Midbrain (tissue), 1 donor: ENCODE measurements at regions not wholly inside any gene's neighbourhood (a gene's known extent, or its start where the extent isn't known, plus 50 kb on each side); places are given as distances from the start of the nearest gene placed in this dataset.
"Not testable (repeated sequence)": the region's sequence is repeated elsewhere in the genome, so short reads cannot be mapped to it uniquely, and the experiment has no call there.

Experiments used
- DNase-seq: peaks from one replicate; lab custom pipeline; 2025; lab: John Stamatoyannopoulos, UW

DNA sequence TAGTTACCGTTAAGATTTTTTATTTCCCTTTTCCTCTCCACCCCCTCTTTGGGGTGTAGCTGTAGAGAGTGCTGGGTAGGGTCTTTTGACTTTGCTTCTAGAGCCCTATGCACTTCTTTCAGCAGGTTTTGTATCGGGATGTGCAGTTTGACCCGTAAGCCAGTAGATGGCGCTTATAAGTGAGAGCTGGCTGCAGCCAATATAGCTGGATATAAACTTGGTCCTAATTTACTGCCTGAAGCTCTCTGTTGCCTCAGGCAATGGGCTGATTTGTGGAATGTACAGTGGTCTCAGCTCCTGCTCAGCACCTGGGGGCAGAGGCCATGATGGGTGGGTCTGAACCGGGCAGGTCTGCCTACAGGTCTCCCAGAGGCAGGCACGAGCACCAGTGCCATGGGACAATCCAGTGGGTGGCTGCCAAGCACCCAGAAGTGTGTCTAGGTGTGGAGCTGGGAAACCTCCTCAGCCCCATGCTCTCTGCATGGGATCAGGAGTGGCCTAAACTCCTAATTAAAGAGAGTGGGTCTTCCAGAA is 146.5 kb downstream of the SPANXN1 start:
- DNase-seq: no peak

DNA sequence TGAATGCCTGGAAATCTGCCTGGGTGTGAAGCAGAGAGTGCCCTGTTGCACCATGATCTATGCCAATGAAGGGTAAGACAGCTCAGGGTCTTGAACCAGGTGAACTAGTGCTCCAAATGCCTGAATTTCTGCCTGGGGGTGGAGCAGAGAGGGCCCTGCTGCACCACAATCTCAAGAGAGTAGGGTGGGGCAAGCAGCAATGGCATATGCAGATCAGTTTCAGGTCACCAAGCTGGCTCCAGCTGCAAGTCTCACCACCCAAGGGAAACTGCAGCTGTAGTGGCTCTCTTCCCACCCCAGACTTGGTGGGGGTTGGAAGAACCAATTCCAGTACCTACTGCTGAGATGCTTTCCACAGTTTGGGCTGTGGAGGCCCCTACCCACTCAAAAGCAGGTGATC is 147.0 kb downstream of the SPANXN1 start:
- DNase-seq: no peak

DNA sequence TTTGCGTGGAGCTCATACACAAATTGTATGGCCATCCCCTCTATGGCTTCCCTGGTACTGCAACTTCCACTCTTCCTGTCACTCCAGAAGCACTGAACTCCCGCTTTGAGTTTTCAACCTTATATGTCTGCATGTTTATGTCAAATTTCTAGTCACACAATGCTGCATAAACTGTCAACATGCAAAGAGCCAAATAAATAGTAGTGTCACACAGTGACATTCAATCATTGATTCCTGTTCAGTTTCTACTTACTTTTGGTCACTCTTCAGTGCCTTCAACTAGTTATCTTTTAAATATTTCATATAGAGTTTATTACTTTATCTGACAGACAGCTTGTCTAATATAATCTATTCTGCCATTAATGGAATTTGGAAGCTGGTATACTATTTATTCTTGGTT is 149.3 kb downstream of the SPANXN1 start:
- DNase-seq: no peak

DNA sequence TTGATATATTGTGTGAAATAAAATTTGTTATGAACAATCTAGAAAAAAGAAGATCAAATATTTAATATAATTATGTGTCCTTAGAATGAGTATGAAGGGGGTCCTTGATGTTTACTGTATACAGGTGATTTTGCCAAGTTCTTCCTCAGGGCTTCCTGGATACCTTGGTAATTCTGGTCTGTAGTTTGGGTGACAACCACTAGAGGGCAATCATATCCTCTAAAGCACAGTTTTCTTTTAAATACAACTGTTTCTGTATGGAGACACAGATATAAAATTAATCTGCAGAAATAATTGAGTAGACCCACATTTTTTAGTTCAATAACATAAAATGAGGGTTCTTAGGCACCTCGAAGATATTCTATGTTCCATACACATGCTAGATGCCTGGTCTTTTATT is 157.7 kb downstream of the SPANXN1 start:
- DNase-seq: peak; percentile 1

DNA sequence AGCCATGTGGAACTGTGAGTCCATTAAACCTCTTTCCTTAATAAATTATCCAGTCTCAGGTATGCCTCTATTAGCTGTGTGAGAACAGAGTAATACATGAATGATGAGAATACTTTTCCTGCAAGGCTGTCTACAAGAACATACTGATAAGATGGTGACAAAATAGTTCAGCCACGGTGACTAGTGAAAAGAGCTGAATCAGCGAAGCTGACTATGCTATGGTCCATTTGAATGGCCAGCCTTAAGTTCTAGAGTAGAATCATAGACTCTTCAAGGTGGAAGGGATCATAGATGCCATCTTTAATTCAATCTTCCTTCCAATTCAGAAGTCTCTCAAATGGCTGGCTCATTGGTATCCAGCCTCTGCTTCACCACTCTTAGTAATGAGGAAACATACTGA is 163.3 kb downstream of the SPANXN1 start:
- DNase-seq: no peak

DNA sequence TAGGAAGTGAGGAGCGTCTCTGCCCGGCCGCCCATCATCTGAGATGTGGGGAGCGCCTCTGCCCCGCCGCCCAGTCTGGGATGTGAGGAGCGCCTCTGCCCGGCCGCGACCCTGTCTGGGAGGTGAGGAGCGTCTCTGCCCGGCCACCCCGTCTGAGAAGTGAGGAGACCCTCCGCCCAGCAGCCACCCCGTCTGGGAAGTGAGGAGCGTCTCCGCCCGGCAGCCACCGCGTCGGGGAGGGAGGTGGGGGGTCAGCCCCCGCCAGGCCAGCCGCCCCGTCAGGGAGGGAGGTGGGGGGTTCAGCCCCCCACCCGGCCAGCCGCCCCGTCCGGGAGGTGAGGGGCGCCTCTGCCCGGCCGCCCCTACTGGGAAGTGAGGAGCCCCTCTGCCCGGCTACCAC is 188.9 kb downstream of the SPANXN1 start:
- not testable (repeated sequence) for DNase-seq

DNA sequence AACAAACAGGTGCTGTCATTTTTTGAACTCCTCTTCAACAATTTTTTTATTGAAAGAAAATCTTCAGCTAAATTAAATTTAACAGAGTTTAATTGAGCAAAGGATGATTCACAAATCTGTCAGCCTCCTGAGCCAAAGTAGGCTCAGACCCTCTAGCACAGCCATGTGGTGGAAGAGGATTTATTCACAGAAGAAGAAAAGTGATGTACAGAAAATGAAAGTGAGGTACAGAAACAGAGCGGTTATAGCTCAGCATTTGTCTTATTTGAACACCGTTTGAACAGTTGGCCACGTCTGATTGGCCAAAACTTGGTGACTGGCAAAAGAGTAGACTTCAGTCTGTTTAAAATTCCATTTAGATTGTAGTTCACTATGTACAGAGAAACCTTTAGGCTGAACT is 217.3 kb downstream of the SPANXN1 start:
- DNase-seq: no peak

DNA sequence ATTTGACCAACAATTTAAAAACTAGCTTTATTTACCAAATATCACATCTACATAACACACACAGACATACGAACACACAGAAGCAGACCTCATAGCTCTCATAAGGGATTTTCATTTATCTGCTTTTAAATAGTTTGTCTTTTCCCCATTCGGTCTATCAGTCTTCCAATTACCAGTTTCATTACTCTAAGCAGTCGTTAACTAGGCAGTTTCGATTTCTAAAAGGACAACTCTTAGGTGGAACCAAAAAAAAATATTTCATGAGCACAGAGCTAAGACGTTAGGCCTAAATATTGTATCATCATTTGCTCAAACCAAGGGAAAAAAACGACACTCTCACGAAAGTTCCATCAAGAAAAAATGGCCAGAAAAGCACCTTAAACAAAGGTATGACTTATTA is 228.4 kb downstream of the SPANXN1 start:
- no peak for DNase-seq

DNA sequence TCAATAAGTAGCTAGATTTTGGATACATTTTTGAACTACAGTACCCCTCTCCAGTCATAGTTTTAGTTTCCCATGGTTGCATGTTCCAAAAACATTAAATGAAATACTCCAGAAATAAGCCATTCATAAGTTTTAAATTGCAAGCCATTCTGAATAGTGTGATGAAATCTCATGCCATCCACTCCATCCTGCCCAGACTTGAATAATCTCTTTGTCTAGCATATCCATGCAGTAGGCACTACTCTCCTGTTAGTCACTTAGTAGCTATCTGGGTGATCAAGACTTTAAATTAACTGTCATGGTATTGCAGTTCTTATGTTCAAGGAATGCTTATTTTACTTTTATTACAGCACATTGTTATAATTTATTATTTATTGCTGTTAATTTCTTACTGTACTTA is 237.4 kb downstream of the SPANXN1 start:
- DNase-seq: no peak

DNA sequence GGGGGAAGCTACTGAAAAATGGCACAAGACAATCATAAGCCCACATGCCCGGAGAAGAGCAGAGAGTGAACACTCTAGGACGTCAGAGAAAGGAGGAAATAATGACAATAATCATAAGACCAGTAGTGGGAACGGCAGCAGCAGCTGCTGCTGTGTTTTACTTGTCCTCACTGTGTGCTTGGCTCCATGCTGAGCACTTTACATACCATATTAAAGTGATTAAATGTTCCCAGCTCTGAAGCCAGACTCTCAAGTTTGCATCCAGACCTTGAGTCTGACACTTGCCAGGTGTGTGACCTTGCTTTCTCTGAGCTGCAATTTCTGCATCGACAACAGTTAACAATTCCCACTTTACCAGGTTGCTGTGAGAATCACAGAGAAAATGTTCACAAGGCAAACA is 255.4 kb downstream of the SPANXN1 start:
- no peak for DNase-seq

DNA sequence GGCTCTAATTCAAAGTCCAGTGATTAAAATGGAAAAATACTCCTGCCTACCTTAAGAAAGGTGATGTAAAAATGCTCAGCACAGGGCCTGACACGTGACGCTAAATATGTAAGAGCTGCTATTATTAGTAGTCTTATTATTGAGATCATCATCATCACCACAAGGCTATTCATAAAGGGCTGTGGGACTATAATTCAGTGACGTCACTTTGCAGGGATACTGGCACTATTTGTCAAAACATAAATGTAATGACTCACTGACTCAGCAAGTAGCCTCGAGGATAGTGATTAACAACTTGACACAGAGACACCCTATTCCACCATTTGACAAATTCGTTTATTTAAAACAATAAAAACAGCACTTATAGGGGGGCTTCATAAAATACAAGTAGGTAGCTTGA is 258.9 kb downstream of the SPANXN1 start:
- DNase-seq: no peak

DNA sequence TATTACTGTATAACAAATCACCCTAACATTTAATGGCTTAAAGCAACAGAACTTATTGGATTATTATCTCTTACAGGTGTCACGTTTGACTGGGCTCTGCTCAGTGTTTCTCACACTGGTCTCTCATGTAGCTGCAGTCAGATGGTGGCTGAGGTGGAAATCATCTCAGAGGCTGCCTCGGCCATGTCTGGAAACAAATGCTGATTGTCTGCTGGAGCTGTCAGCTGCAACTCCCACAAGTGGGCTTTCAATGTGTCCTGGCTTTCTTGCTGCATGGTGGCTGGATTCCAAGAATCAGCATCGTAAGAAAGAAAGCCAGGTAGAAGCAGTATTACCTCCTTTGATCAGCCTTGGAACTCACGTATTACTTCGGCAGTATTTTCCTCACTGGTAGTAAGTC is 277.6 kb downstream of the SPANXN1 start:
- peak; percentile 21 for DNase-seq

DNA sequence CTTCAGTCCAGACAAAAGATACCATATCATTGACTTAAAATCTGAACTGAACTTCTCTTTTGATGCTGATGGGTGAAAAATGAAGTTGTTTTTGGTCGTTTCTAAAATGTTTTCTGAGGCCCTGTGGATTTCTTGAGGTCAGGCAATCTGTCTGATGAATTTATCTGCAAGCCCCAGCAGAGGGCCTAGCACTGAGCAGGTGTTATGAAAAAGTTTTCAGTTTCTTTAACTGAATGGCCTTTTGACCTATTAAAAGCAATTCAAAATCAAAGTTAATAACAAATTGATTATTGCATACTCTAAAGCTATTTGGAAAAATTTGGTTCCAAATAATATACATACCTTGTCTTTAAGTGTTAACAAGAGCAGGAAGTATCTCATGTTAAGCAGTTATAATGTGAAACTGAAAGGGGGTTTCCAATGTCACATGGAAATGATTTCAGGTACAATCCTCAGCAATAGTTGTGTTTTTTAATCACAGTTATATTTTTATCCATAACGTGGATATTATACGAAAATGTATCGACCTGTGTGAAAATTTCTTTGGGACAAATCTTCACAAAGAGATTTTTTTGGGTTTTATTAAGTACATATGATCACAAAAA is 285.0 kb downstream of the SPANXN1 start:
- DNase-seq: no peak

DNA sequence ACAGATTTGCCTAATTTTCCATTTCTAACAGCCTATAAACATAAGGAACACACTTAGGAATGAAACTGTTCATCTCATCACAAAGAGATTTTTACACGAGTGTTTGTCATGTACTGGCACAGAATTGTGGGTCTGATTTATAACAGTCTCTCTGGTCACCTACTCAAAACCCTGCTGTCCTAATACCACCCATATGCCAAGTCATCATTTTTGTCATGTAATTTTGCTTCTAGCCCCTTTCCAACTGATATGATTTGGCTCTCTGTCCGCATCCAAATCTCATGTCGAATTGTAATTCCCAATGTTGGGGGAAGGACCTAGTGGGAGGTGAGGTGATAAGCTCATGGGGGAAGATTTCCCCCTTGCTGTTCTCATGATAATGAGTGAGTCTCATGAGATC is 284.1 kb upstream of the SLITRK2 start:
- DNase-seq: no peak

DNA sequence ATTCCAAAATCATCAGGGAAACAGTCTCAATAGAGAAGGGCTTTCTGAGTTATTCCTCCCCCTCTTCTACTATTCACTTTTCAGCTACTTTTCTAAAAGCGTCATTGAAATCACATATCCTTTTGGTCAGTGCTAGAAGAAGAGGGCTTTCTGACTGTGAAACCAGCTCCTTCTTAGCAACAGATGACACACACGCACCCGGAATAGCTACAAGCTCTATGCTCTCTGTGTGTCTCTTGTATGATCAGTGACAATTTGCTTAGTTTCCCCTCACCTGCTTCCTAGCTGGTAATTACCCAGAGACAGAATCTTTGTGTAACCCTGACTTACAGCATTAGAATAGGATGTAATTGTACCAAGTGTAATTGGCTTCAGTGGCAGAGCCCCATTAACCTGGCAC is 268.1 kb upstream of the SLITRK2 start:
- no peak for DNase-seq

DNA sequence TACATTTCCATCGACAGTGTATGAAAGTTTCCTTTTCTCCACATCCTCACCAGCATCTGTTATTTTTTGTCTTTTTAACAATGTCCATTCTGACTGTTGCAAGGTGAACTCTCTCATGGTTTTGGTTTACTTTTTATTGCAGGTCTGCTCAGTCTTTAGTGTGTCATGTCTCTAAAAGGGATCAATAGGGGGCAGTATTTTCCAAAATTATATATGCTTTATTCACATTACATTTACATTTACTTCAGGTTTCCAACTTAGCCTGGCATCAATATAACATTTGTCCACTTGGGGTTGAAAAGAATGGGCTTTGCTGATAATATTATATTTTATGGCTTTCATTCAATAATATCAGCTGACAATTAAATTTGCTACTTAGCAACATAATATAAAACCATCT is 265.0 kb upstream of the SLITRK2 start:
- DNase-seq: no peak

DNA sequence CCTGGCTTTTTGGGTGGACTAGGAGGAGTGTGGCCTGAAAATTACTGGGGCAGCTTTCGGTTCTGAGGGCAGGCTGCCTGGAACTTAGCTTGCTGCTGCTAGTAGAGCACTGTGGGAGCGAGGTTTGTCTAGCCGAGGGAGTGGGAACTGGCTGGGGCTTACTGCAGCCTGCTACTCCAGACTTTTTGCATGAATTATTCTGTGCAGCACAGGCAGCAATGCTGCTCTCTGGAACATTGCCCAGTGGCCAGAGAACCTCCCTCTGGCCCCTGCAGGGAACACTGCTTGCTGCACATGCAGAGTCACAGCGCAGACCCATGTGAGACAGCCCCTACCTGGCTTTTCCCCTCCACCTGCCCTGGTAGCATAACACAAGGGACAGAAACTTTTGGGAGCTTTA is 263.9 kb upstream of the SLITRK2 start:
- DNase-seq: no peak

DNA sequence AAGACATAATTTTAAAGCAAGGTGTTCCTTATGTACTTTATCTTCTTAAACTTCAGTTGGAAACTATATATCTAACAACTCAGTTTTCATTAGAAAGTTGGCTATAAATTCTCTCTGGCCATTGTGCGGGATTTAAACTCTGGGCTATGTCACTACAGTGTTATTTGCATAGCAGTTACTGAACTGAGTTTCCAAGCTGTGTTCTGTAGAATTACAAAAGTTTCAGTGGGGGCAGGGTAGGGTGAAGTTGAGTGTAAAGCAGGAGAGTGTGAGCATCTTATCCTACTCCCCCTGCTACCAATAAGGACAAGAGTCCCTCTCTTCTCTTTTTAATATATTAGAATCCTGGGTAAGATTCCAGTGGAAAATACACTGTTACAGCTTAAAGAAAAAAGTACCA is 254.5 kb upstream of the SLITRK2 start:
- DNase-seq: no peak

DNA sequence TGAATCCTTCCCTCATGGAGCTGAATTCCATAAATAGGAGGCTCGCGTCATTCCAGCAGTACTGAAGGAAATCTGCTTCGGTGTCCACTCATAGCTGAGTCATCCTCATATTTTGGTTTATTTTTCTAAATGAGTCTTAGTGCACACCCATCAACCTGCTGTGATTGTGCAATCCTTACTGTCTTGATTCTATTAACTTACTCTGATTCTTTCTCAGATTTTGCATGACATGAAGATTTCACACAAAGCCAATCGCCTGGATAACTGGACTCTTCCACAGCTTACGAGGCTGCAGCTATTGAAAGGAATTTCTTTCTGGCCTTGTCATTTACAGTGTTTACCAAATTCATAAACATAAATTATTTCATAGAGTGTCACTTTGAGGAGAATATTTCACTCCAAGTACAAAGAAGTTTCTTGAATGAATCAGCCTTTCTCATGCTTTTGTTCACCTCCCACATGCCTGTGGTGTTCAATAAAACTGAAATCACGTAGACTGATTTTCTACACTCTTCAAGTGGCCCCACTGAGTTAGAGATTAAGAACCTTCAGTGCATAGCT is 207.6 kb upstream of the SLITRK2 start:
- DNase-seq: no peak

DNA sequence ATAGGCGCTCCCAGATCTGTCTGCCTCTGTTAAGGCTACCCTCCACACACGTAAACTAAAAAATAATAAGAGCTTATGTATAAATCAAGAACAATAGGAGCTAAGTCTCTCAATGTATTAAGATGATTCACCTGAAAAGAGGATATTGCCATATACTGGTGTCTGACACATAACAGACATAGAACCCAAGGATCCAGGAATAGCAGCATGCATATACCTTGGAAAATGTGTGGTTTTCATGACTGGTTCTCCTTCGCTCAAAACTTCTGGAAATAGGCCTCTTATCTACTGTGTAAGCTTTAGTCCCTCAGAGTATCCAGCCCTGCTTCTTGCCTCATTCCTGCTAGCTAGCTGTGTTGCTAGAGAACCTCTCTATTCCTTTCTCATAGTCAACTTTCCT is 203.7 kb upstream of the SLITRK2 start:
- no peak for DNase-seq

DNA sequence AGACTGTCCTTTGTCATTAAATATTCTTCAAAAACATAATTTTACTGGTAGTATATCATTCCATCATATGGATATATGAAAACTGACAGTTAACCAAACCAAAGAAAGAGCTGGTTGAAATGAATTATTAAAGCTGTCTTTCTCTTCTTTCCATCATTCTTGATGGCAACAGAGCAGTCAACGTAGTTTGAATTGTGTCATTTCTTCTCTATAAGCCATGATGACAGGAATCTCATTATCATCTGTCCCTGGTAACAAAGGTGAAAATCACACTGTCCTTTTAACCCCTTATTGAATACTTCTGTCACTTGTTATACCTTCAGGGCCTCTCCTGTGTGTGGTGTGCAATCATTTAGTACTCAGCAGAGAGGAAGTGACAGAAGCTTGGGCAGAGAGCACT is 197.0 kb upstream of the SLITRK2 start:
- DNase-seq: no peak

DNA sequence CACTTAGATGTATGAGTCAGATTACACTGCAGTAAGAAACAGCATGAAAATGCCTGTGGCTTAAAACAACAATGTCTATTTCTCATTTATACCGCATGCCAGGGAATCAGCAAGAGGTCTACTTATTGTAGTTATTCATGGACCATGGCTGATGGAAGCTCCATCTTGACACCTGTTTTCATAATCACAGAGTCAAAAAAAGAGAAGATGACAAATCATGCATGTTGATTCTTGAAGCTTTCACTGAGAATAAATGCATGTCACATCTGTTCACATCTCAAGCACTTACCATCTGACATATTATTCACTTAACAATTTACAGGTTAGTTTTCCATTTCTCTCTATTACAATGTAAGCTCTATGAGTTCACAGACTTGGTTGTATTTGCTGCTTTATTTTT is 194.2 kb upstream of the SLITRK2 start:
- no peak for DNase-seq

DNA sequence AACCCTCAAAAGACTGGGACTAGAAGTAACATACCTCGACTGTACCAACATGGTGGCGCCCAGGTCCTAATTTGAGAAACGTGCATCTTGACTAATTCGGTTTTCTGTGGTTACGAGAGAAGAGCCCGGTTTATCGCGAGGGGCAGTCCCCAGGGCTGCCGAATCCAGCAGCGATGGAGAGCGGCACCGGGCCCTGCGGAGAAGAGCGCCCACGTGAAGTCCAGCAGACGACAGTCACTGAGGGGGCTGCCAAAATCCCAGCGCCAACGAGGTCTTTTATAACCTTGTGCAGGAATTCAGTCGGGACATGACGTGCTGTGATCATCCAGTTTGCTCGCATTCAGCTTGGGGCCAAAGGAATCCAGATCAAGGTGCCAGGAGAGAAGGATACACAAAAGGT is 187.5 kb upstream of the SLITRK2 start:
- DNase-seq: no peak

DNA sequence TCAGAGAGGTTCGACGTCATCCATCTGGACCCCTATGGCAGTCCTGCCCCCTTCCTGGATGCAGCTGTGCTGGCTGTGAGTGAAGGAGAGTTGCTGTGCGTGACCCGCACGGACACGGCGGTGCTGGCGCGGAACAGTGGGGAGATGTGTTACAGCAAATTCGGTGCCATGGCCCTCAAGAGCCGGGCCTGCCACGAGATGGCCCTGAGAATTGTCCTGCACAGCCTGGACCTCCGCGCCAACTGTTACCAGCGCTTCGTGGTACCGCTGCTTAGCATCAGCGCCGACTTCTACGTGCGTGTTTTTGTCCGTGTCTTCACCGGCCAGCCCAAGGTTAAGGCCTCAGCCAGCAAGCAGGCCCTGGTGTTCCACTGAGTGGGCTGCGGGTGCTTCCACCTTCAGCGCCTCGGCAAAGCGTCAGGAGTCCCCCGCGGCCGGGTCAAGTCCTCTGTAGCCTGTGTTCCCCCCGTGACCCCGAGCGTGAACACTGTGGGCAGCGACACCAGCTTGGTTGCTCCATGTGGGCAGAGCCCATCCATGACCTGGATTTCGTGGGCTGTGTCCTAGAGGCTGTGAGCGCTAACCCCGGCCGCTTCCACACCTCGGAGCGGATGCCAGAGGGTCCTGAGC is 186.7 kb upstream of the SLITRK2 start:
- no peak for DNase-seq
